ENCODE measurements at regions not wholly inside any gene's neighbourhood (a gene's known extent, or its start where the extent isn't known, plus 50 kb on each side); places are given as distances from the start of the nearest gene placed in this dataset.

DNA sequence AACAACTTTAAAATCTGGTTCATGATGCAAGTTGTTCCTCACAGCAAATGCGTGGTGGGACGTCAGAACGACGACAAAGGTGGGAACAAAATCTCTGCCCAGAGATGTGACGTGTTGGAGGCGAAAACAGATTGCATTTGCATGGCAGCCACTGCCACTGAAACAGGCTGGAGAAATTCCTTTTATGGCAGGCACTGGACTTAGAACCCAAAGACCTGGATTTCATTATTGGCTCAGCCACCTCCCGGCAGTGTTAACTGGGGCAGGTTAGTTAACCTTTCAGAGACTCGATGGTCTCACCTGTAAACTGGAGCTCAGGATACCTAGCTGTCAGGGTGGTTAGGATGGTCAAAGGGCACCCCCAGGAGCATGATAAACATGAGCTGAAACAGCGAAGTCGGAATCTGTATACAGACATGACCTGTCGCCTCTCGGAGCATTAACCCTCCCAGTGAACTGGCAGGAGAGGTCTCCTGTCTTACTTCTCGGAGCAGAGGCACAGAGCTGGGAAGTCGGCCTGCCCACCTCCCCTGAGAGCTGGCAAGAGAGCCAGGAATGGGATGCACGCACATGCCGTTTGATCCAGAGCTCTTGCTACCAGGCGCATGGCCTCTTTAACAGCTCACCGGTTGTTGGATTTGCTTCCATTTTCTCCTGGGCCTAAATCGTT lies 59.2 kb upstream of the TARBP1 start (continued):
- no peak for TF ChIP-seq ZNF383 (CRISPR knock-in tag; IDR thresholded peaks at IDR 0.05; ENCODE audit: borderline replicate concordance)
- no peak for TF ChIP-seq ZNF274 (CRISPR knock-in tag; IDR thresholded peaks at IDR 0.05)
- TF ChIP-seq FOXM1 (CRISPR knock-in tag; IDR thresholded peaks at IDR 0.05) = no peak
- no peak for TF ChIP-seq ZNF570 (CRISPR knock-in tag; IDR thresholded peaks at IDR 0.05; ENCODE audit: borderline replicate concordance)
- no peak for TF ChIP-seq PLRG1 (conservative IDR thresholded peaks at IDR 0.05)
- TF ChIP-seq, protein P1, sequence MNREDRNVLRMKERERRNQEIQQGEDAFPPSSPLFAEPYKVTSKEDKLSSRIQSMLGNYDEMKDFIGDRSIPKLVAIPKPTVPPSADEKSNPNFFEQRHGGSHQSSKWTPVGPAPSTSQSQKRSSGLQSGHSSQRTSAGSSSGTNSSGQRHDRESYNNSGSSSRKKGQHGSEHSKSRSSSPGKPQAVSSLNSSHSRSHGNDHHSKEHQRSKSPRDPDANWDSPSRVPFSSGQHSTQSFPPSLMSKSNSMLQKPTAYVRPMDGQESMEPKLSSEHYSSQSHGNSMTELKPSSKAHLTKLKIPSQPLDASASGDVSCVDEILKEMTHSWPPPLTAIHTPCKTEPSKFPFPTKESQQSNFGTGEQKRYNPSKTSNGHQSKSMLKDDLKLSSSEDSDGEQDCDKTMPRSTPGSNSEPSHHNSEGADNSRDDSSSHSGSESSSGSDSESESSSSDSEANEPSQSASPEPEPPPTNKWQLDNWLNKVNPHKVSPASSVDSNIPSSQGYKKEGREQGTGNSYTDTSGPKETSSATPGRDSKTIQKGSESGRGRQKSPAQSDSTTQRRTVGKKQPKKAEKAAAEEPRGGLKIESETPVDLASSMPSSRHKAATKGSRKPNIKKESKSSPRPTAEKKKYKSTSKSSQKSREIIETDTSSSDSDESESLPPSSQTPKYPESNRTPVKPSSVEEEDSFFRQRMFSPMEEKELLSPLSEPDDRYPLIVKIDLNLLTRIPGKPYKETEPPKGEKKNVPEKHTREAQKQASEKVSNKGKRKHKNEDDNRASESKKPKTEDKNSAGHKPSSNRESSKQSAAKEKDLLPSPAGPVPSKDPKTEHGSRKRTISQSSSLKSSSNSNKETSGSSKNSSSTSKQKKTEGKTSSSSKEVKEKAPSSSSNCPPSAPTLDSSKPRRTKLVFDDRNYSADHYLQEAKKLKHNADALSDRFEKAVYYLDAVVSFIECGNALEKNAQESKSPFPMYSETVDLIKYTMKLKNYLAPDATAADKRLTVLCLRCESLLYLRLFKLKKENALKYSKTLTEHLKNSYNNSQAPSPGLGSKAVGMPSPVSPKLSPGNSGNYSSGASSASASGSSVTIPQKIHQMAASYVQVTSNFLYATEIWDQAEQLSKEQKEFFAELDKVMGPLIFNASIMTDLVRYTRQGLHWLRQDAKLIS (CRISPR knock-in tag; IDR thresholded peaks at IDR 0.05) = no peak
- TF ChIP-seq PHF20 (CRISPR knock-in tag; IDR thresholded peaks at IDR 0.05) = no peak
- TF ChIP-seq TBP (CRISPR knock-in tag; IDR thresholded peaks at IDR 0.05) = no peak
- TF ChIP-seq BCL3 (CRISPR knock-in tag; IDR thresholded peaks at IDR 0.05) = no peak
- TF ChIP-seq NCOA5 (CRISPR knock-in tag; IDR thresholded peaks at IDR 0.05) = no peak
- no peak; the same call in 1 of the 2 replicates for TF ChIP-seq ZNF780A (CRISPR knock-in tag; IDR thresholded peaks at IDR 0.05)
- TF ChIP-seq SUZ12 (IDR thresholded peaks at IDR 0.05; ENCODE audit: low read depth, low read length) = no peak
- no peak for TF ChIP-seq WIZ (CRISPR knock-in tag; IDR thresholded peaks at IDR 0.05)
- TF ChIP-seq NAIF1 (CRISPR knock-in tag; IDR thresholded peaks at IDR 0.05; ENCODE audit: borderline replicate concordance) = no peak
- TF ChIP-seq ZNF101 (CRISPR knock-in tag; IDR thresholded peaks at IDR 0.05; ENCODE audit: borderline replicate concordance, low read depth) = no peak
- TF ChIP-seq RERE (CRISPR knock-in tag; IDR thresholded peaks at IDR 0.05; ENCODE audit: low read depth) = no peak
- TF ChIP-seq HMGXB4 (CRISPR knock-in tag; IDR thresholded peaks at IDR 0.05; ENCODE audit: borderline replicate concordance in 1 of 2, low read depth in 1 of 2) = no peak; a peak in 1 of 4 replicates
- TF ChIP-seq REL (CRISPR knock-in tag; conservative IDR thresholded peaks at IDR 0.05) = no peak

Measured in HepG2 (cell line).